ENCODE measurements at regions not wholly inside any gene's neighbourhood (a gene's known extent, or its start where the extent isn't known, plus 50 kb on each side); places are given as distances from the start of the nearest gene placed in this dataset.

DNA sequence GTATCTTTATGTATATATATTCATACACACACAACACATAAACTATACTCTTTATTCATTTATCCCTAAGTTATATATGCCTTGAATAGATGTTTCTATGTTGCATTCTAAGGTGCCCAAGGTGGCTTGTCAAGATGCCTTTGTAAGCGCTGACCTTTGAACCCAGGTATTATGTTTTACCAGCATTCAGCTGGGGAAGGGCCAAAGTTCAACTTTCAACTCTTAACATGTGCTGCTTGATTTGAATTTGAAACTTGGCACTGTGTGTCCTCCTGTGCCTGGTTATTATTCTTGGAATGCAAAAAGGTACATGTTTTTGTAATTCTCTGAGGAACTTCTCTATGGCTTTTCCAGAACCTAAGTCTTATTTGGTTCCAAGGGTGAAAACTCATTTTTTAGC, 146.5 kb downstream of the EDN1 start:
- TF ChIP-seq, protein P1, sequence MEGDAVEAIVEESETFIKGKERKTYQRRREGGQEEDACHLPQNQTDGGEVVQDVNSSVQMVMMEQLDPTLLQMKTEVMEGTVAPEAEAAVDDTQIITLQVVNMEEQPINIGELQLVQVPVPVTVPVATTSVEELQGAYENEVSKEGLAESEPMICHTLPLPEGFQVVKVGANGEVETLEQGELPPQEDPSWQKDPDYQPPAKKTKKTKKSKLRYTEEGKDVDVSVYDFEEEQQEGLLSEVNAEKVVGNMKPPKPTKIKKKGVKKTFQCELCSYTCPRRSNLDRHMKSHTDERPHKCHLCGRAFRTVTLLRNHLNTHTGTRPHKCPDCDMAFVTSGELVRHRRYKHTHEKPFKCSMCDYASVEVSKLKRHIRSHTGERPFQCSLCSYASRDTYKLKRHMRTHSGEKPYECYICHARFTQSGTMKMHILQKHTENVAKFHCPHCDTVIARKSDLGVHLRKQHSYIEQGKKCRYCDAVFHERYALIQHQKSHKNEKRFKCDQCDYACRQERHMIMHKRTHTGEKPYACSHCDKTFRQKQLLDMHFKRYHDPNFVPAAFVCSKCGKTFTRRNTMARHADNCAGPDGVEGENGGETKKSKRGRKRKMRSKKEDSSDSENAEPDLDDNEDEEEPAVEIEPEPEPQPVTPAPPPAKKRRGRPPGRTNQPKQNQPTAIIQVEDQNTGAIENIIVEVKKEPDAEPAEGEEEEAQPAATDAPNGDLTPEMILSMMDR (IDR thresholded peaks at IDR 0.05) = no peak
- Histone ChIP-seq H2AFZ (no peak overlapping the region), H3K4me3 (ENCODE audit: low read depth, low read length) (no peak overlapping the region), H3K4me1 (no peaks in the 10 kb centered on the region), H3K9ac (no peak overlapping the region), H3K79me2 (no peaks in the 10 kb centered on the region), H3K27me3 (ENCODE audit: control insufficient read depth, insufficient read depth, low read length) (no peaks in the 10 kb centered on the region), H3K27ac (no peak overlapping the region), H3K4me2 (ENCODE audit: low read length) (no peak overlapping the region), H3K36me3 (ENCODE audit: control insufficient read depth, insufficient read depth, low read length) (no peaks in the 10 kb centered on the region), H3K9me3 (ENCODE audit: control insufficient read depth, low read length) (no peaks in the 10 kb centered on the region)

GRCh38 chr6:12439296-12439695, 149.1 kb downstream of the EDN1 start:
- no peak overlapping the region for H3K4me2 ChIP-seq (ENCODE audit: low read length)
- no peaks in the 10 kb centered on the region for H3K79me2 ChIP-seq
- no peaks in the 10 kb centered on the region for H3K9me3 ChIP-seq (ENCODE audit: control insufficient read depth, low read length)
- H3K9ac ChIP-seq = no peak overlapping the region
- no peak overlapping the region for H3K27ac ChIP-seq
- no peaks in the 10 kb centered on the region for H3K36me3 ChIP-seq (ENCODE audit: control insufficient read depth, insufficient read depth, low read length)
- H3K27me3 ChIP-seq (ENCODE audit: control insufficient read depth, insufficient read depth, low read length) = no peaks in the 10 kb centered on the region
- no peaks in the 10 kb centered on the region for H3K4me1 ChIP-seq
- no peak overlapping the region for H3K4me3 ChIP-seq (ENCODE audit: low read depth, low read length)
- TF ChIP-seq, protein P1 (IDR thresholded peaks at IDR 0.05) = no peak
- H2AFZ ChIP-seq = no peak overlapping the region

GRCh38 chr6:12440981-12441380, 150.8 kb downstream of the EDN1 start:
- TF ChIP-seq, protein P1 (IDR thresholded peaks at IDR 0.05) = no peak

DNA sequence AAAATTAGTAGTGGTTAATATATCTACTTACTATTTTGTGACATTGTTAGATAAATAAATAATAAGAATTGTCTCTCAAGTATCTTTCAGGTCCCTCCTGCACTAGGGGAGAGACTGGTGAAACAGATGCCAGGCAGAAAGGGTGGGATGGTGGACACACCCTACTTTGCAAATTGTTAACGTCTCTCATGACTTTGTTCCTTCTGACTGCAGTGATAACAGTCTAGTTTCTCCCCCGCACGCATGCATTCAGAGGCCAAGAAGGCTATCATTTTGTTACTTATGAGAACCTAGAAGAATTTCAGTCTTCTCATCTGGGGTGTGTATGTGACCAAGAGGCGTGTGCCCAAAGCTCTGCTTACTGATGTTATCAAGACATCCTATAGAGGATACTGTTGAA, 152.3 kb downstream of the EDN1 start:
- Histone ChIP-seq H3K27ac (no peak overlapping the region), H2AFZ (no peak overlapping the region), H3K27me3 (ENCODE audit: control insufficient read depth, insufficient read depth, low read length) (no peaks in the 10 kb centered on the region), H3K9ac (no peak overlapping the region), H3K4me2 (ENCODE audit: low read length) (no peak overlapping the region), H3K36me3 (ENCODE audit: control insufficient read depth, insufficient read depth, low read length) (no peaks in the 10 kb centered on the region), H3K9me3 (ENCODE audit: control insufficient read depth, low read length) (no peaks in the 10 kb centered on the region), H3K79me2 (no peaks in the 10 kb centered on the region), H3K4me1 (no peaks in the 10 kb centered on the region), H3K4me3 (ENCODE audit: low read depth, low read length) (no peak overlapping the region)
- TF ChIP-seq, protein P1 (IDR thresholded peaks at IDR 0.05) = no peak

More at GRCh38 chr6:12440981-12441380, 150.8 kb downstream of the EDN1 start:
- no peaks in the 10 kb centered on the region for H3K79me2 ChIP-seq
- no peaks in the 10 kb centered on the region for H3K36me3 ChIP-seq (ENCODE audit: control insufficient read depth, insufficient read depth, low read length)
- no peaks in the 10 kb centered on the region for H3K4me1 ChIP-seq
- no peak overlapping the region for H3K27ac ChIP-seq
- H3K9ac ChIP-seq = no peak overlapping the region
- no peaks in the 10 kb centered on the region for H3K27me3 ChIP-seq (ENCODE audit: control insufficient read depth, insufficient read depth, low read length)
- H2AFZ ChIP-seq = no peak overlapping the region
- H3K4me3 ChIP-seq (ENCODE audit: low read depth, low read length) = no peak overlapping the region
- no peak overlapping the region for H3K4me2 ChIP-seq (ENCODE audit: low read length)
- no peaks in the 10 kb centered on the region for H3K9me3 ChIP-seq (ENCODE audit: control insufficient read depth, low read length)

GRCh38 chr6:12446394-12446793, 156.2 kb downstream of the EDN1 start:
- Histone ChIP-seq H3K4me1 (no peaks in the 10 kb centered on the region), H3K27me3 (ENCODE audit: control insufficient read depth, insufficient read depth, low read length) (no peaks in the 10 kb centered on the region), H2AFZ (no peak overlapping the region), H3K4me3 (ENCODE audit: low read depth, low read length) (no peak overlapping the region), H3K4me2 (ENCODE audit: low read length) (no peak overlapping the region), H3K79me2 (no peaks in the 10 kb centered on the region), H3K9me3 (ENCODE audit: control insufficient read depth, low read length) (no peaks in the 10 kb centered on the region), H3K27ac (no peak overlapping the region), H3K36me3 (ENCODE audit: control insufficient read depth, insufficient read depth, low read length) (no peaks in the 10 kb centered on the region), H3K9ac (no peak overlapping the region)
- TF ChIP-seq, protein P1 (IDR thresholded peaks at IDR 0.05) = no peak
